GM12891 (cell line): ENCODE measurements at regions not wholly inside any gene's neighbourhood (a gene's known extent, or its start where the extent isn't known, plus 50 kb on each side); places are given as distances from the start of the nearest gene placed in this dataset.

ENCODE experiments used
- POLR2A ChIP-seq: IDR thresholded peaks from 2 replicates; pipeline ENCODE4 v1.6.1; 2011; ENCODE audit warnings: low read depth, low read length, control low read depth
- POLR2AphosphoS5 ChIP-seq: IDR thresholded peaks from 2 replicates; pipeline ENCODE4 v1.6.1; 2011; ENCODE audit warnings: low read depth, low read length, control low read depth

DNA sequence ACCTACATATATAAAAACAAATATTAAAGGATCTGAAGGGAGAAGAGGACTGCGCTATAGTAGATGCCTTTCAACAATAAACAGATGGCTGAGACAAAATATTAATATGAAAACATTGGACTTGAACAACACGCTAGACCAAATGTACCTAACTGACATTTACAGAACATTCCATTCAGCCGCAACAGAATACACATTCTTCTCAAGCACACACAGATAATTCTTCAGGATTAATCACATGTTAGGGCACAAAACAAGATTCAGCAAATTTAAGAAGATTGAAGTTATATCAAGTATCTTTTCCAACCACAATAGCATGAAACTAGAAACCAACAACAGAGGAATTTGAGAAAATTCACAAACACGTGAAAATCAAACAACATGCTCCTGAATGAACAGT, 741.4 kb downstream of the ADGRL2 start:
- TF ChIP-seq POLR2A (no peak), POLR2AphosphoS5 (no peak)
